Activated T-helper 17 cell treated with anti-CD3 and anti-CD28 coated beads, Interleukin-2, amount 50 U/mL, for 72 hours (primary cell): ENCODE measurements at regions not wholly inside any gene's neighbourhood (a gene's known extent, or its start where the extent isn't known, plus 50 kb on each side); places are given as distances from the start of the nearest gene placed in this dataset.

ENCODE experiments used
- ATAC-seq: fragments of 150-1000 bp; cut with Tn5 transposase; replicated peaks from 2 replicates; pipeline ENCODE4 v1.10.0; 2021; ENCODE audit warnings: mild to moderate bottlenecking, moderate library complexity
- H3K27ac Mint-ChIP-seq: one replicate; pipeline ENCODE4 v1.8.0; 2022; ENCODE audit warnings: mixed read lengths
- H3K27me3 Mint-ChIP-seq: one replicate; pipeline ENCODE4 v1.8.0; 2022; ENCODE audit warnings: mixed read lengths
- H3K36me3 Mint-ChIP-seq: one replicate; pipeline ENCODE4 v1.8.0; 2022; ENCODE audit warnings: low read depth, mild to moderate bottlenecking, mixed read lengths
- H3K4me1 Mint-ChIP-seq: one replicate; pipeline ENCODE4 v1.8.0; 2022; ENCODE audit warnings: mixed read lengths
- H3K4me3 Mint-ChIP-seq: one replicate; pipeline ENCODE4 v1.8.0; 2022; ENCODE audit warnings: mild to moderate bottlenecking, mixed read lengths
- H3K9me3 Mint-ChIP-seq: one replicate; pipeline ENCODE4 v1.8.0; 2022; ENCODE audit warnings: mixed read lengths

- Mint-ChIP-seq H3K27me3 (peaks cover 10% of the 10 kb centered on the region), H3K4me1 (peaks cover 4% of the 10 kb centered on the region), H3K9me3 (no peaks in the 10 kb centered on the region), H3K4me3 (no peak overlapping the region), H3K27ac (no peak overlapping the region), H3K36me3 (no peaks in the 10 kb centered on the region)
- ATAC-seq: no peak
These were observed 443.9 kb downstream of the TCERG1L start for GRCh38 chr10:130867446-130868194.

DNA sequence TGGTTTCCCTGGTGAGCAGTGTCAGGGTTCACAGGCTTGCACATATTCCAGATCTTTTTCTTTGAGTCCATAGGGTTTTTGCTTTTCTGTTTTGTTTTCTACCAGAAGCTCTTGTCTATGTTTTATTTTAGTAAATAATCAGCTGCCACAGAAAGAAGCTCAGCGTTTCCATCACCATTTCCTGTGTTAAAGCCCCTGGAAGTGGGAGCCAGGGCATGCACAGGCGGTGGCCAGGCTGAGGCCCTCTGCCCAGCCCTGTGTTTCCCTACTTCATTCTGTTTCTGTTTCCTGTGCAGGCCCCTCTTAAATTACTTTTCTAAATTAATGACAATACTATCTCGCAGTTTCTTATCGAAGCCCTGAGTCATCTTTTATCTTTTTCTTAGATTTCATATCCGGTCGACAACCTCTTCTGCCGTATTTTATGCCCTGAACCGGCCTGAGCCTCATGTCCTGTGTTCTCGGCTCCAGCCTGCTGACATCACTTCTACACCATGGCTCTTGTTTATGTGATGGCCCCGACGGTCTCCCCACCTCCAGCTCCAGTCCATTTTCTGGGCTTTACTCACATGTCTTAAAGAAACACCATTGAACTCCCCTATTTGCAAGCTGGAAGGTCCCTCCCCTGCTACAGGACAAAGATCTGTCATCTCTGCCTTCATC lies 442.2 kb downstream of the TCERG1L start:
- ATAC-seq: no peak
- Mint-ChIP-seq H3K9me3 (no peaks in the 10 kb centered on the region), H3K4me1 (peaks cover 4% of the 10 kb centered on the region), H3K27me3 (peaks cover 10% of the 10 kb centered on the region), H3K36me3 (no peaks in the 10 kb centered on the region), H3K27ac (no peak overlapping the region), H3K4me3 (no peak overlapping the region)

- no peak overlapping the region for H3K27ac Mint-ChIP-seq
- H3K27me3 Mint-ChIP-seq: peaks cover 10% of the 10 kb centered on the region
- H3K9me3 Mint-ChIP-seq: peaks cover under 1% of the 10 kb centered on the region
- peaks cover 4% of the 10 kb centered on the region for H3K4me1 Mint-ChIP-seq
- no peak overlapping the region for H3K4me3 Mint-ChIP-seq
- ATAC-seq: no peak
- no peaks in the 10 kb centered on the region for H3K36me3 Mint-ChIP-seq
These were observed 440.1 kb downstream of the TCERG1L start for GRCh38 chr10:130871406-130871805.

DNA sequence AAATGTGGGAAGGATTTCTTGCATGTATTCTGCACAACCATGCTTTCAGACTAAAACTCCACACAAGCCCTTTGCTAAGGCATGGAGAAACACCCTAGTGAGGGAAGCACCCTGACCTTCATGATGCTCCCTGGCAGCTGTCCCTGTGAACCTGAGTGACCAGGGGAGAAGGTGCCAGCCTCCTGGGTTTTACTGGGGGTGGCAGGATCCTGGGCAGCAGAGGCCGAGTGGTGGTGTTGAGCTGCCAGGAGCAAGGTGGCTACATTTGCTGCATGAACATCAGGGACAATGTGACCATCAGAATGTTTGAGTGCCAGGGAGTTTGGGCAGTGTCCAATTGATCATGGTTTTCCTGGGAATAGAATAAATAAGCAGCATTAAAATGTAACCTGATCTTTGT lies 437.9 kb downstream of the TCERG1L start:
- Mint-ChIP-seq H3K36me3 (no peaks in the 10 kb centered on the region), H3K9me3 (peaks cover 4% of the 10 kb centered on the region), H3K27me3 (peaks cover 13% of the 10 kb centered on the region), H3K4me1 (peaks cover 4% of the 10 kb centered on the region), H3K4me3 (no peak overlapping the region), H3K27ac (no peak overlapping the region)
- no peak for ATAC-seq

DNA sequence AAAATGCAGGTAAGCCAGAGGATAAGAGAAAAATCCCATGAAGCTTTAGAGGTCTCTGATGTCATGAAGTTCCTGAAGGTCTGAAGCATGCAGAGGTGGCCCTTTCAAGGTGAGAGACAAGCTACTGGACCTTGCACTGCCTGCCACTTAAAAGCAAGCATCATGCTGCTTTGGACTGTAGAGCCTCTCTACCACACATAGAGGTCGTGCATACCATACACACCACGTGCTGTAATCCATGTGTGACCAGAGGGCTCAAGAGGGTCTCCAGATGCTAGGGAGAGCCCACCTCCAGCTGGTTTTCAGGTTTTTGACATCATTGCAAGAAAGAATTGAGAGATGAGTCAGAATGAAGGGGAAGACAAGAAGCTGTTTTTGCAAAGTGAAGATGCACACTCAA lies 436.4 kb downstream of the TCERG1L start:
- Mint-ChIP-seq H3K27me3 (peaks cover 5% of the 10 kb centered on the region), H3K4me1 (no peaks in the 10 kb centered on the region), H3K9me3 (peaks cover 4% of the 10 kb centered on the region), H3K27ac (no peak overlapping the region), H3K4me3 (no peak overlapping the region), H3K36me3 (no peaks in the 10 kb centered on the region)
- ATAC-seq: no peak

DNA sequence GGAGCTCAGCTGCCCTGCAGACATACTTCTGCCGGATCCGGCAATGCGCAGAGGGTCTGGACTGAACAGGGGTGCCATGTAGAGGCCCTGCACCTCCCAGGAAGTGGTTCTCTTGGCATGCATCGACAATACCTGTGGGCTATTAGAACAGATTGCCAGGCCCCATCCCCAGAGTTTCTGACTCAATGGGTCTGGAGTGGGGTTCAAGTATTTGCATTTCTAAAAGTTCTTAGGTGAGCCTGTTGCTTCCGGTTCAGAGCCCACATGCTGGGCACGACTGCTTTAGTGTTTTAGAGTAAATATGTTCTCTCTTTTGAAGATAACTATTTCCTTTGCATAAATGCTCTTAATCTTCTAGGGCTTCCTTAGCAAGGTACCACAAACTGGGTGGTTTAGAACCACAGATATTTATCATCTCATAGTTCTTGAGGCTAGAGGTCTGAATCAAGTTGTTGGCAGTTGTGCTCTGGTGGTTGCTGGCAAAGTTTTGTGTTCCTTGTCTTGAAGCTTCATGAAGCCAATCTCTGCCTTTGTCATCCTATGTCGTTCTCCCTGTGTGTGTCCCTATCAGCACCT lies 435.5 kb downstream of the TCERG1L start:
- H3K27me3 Mint-ChIP-seq: peaks cover 3% of the 10 kb centered on the region
- H3K27ac Mint-ChIP-seq: no peak overlapping the region
- no peaks in the 10 kb centered on the region for H3K36me3 Mint-ChIP-seq
- H3K4me3 Mint-ChIP-seq: no peak overlapping the region
- no peaks in the 10 kb centered on the region for H3K4me1 Mint-ChIP-seq
- H3K9me3 Mint-ChIP-seq: peaks cover 4% of the 10 kb centered on the region
- no peak for ATAC-seq

- H3K27me3 Mint-ChIP-seq: peaks cover 3% of the 10 kb centered on the region
- no peak overlapping the region for H3K27ac Mint-ChIP-seq
- no peaks in the 10 kb centered on the region for H3K36me3 Mint-ChIP-seq
- H3K4me3 Mint-ChIP-seq: no peak overlapping the region
- no peak for ATAC-seq
- H3K9me3 Mint-ChIP-seq: peaks cover 4% of the 10 kb centered on the region
- no peaks in the 10 kb centered on the region for H3K4me1 Mint-ChIP-seq
These were observed 434.4 kb downstream of the TCERG1L start for GRCh38 chr10:130877126-130877525.

DNA sequence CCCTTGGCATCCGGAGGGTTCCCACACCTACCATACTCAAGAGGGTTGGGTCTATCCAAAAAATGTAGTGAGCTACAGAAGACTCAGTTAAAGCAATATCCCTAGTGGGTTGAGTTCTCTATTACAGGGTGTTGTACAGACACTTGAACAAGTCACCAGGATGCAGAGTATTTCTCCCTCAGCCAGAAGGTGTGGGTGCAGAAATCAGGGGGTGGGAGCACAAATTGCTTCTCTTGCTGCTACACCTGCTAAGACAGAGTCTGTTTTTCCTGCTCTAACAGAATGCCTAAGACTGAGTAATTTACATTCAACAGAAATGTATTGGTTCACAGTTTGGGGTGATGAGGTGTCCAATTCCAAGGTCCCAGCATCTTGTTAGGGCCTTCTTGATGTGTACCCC lies 433.4 kb downstream of the TCERG1L start:
- no peak overlapping the region for H3K4me3 Mint-ChIP-seq
- H3K9me3 Mint-ChIP-seq: peaks cover 4% of the 10 kb centered on the region
- H3K27ac Mint-ChIP-seq: no peak overlapping the region
- H3K4me1 Mint-ChIP-seq: no peaks in the 10 kb centered on the region
- H3K36me3 Mint-ChIP-seq: no peaks in the 10 kb centered on the region
- H3K27me3 Mint-ChIP-seq: peaks cover 3% of the 10 kb centered on the region
- ATAC-seq: no peak

DNA sequence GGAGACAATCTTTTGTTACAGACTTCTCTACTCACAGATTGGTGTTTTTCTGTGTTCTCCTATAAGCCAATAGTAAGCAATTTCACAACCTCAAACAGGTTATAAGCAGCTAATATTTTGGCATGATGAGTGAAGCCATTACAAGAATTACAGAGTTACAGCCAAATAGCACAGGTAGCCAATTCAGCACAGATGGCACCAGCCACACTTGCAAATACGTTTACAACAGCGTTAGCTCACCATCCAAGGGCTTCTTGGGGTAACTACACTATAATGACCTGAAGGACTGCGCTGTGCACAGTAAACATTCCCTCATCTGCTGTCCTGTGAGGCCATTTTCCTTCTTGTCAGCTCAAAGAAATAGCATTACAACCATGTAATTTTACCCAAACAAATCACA lies 428.6 kb downstream of the TCERG1L start:
- H3K36me3 Mint-ChIP-seq: no peaks in the 10 kb centered on the region
- no peak overlapping the region for H3K27ac Mint-ChIP-seq
- ATAC-seq: no peak
- H3K4me1 Mint-ChIP-seq: no peaks in the 10 kb centered on the region
- H3K9me3 Mint-ChIP-seq: no peaks in the 10 kb centered on the region
- peaks cover 7% of the 10 kb centered on the region for H3K27me3 Mint-ChIP-seq
- no peak overlapping the region for H3K4me3 Mint-ChIP-seq

GRCh38 chr10:130884456-130884855 lies 427.1 kb downstream of the TCERG1L start:
- H3K27ac Mint-ChIP-seq: no peak overlapping the region
- no peak overlapping the region for H3K4me3 Mint-ChIP-seq
- H3K4me1 Mint-ChIP-seq: no peaks in the 10 kb centered on the region
- no peaks in the 10 kb centered on the region for H3K9me3 Mint-ChIP-seq
- ATAC-seq: no peak
- peaks cover 7% of the 10 kb centered on the region for H3K27me3 Mint-ChIP-seq
- no peaks in the 10 kb centered on the region for H3K36me3 Mint-ChIP-seq

DNA sequence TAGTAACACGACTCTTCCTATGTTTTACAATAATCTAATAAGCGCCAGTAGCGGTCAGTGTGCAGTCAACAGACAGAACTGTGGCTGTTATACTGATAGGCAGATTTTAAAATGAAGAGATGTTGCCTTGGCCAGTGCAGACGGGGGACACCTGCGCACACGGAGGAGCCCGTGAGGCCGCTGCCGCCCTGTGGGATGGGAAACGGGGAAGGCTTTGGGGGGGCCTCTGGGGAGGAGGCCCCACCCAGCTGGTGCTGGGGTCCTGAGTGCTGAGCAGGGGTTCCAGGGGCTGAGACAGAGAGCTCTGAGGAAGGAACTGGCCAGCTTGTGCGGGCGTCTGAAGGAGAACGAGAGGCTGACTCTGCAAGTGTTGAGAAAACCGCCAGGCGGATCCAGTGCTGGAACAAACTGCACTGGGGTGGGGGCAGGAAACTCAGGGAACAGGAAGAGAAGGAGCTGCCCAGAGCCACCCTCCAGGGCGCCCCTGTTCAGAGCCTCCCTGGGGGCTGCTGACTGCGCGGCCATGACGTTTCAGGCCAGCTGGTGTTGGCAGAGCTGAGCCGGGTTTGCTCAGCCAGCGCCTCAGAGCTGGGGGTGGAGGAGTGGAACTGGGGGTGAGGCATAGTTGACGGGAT lies 426.4 kb downstream of the TCERG1L start:
- ATAC-seq: no peak
- Mint-ChIP-seq H3K27ac (no peak overlapping the region), H3K27me3 (peaks cover 7% of the 10 kb centered on the region), H3K4me1 (no peaks in the 10 kb centered on the region), H3K36me3 (no peaks in the 10 kb centered on the region), H3K4me3 (no peak overlapping the region), H3K9me3 (no peaks in the 10 kb centered on the region)

GRCh38 chr10:130887170-130887569 lies 424.4 kb downstream of the TCERG1L start:
- Mint-ChIP-seq H3K27ac (no peak overlapping the region), H3K36me3 (no peaks in the 10 kb centered on the region), H3K9me3 (no peaks in the 10 kb centered on the region), H3K27me3 (peaks cover 7% of the 10 kb centered on the region), H3K4me3 (no peak overlapping the region), H3K4me1 (no peaks in the 10 kb centered on the region)
- no peak for ATAC-seq

GRCh38 chr10:130888493-130888892 lies 423.0 kb downstream of the TCERG1L start:
- Mint-ChIP-seq H3K36me3 (no peaks in the 10 kb centered on the region), H3K27me3 (peaks cover 7% of the 10 kb centered on the region)

GRCh38 chr10:130889240-130889639 lies 422.3 kb downstream of the TCERG1L start:
- H3K4me1 Mint-ChIP-seq: no peaks in the 10 kb centered on the region
- H3K27me3 Mint-ChIP-seq: peaks cover 7% of the 10 kb centered on the region
- no peak overlapping the region for H3K4me3 Mint-ChIP-seq
- no peak overlapping the region for H3K27ac Mint-ChIP-seq
- H3K36me3 Mint-ChIP-seq: no peaks in the 10 kb centered on the region
- no peak for ATAC-seq
- H3K9me3 Mint-ChIP-seq: no peaks in the 10 kb centered on the region

More at GRCh38 chr10:130888493-130888892, 423.0 kb downstream of the TCERG1L start:
- Mint-ChIP-seq H3K4me3 (no peak overlapping the region), H3K27ac (no peak overlapping the region), H3K9me3 (no peaks in the 10 kb centered on the region), H3K4me1 (no peaks in the 10 kb centered on the region)
- ATAC-seq: no peak

DNA sequence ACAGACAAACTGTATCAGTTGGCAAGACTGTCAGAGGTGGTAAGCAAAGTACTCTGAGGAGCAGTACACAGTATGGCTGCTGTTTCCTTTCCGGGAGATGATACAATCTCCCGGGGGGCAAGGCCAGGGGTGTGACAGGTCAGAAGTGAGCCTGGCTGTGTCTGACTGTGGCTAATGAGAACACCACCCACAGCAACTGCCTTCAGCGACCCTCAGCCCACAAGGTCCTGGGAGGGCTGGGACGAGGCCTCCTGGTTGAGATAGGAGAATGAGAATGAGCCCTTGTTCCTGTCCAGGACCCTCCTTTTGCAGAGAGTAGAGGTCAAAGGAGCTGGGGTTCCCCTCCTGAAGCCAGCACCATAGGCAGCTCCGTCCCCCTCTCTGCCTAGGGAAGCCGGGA lies 421.7 kb downstream of the TCERG1L start:
- no peaks in the 10 kb centered on the region for H3K4me1 Mint-ChIP-seq
- H3K9me3 Mint-ChIP-seq: no peaks in the 10 kb centered on the region
- H3K27ac Mint-ChIP-seq: no peak overlapping the region
- peaks cover 7% of the 10 kb centered on the region for H3K27me3 Mint-ChIP-seq
- H3K36me3 Mint-ChIP-seq: no peaks in the 10 kb centered on the region
- H3K4me3 Mint-ChIP-seq: no peak overlapping the region
- no peak for ATAC-seq
